SJCRH30 (cell line): ENCODE measurements at regions not wholly inside any gene's neighbourhood (a gene's known extent, or its start where the extent isn't known, plus 50 kb on each side); places are given as distances from the start of the nearest gene placed in this dataset.

ENCODE experiments used
- DNase-seq, 2 experiments: peaks; one replicate each; pipeline ENCODE4 v3.0.0-alpha.2; 2015 to 2020
- H3K27ac ChIP-seq: fragments of 250-450 bp; sonication (Bioruptor Pico); 2 replicates; pipeline ENCODE4 v1.5.1; 2020; ENCODE audit warnings: mild to moderate bottlenecking, moderate library complexity
- H3K27me3 ChIP-seq: fragments of 250-450 bp; sonication (Bioruptor Pico); 2 replicates; pipeline ENCODE4 v1.5.1; 2020; ENCODE audit warnings: mild to moderate bottlenecking, moderate library complexity
- H3K36me3 ChIP-seq: fragments of 250-450 bp; sonication (Bioruptor Pico); 2 replicates; pipeline ENCODE4 v1.5.1; 2020; ENCODE audit warnings: mild to moderate bottlenecking, moderate library complexity
- H3K4me1 ChIP-seq: fragments of 250-450 bp; sonication (Bioruptor Pico); 2 replicates; pipeline ENCODE4 v1.5.1; 2020; ENCODE audit warnings: mild to moderate bottlenecking, moderate library complexity
- H3K4me3 ChIP-seq: fragments of 250-450 bp; sonication (Bioruptor Pico); 2 replicates; pipeline ENCODE4 v1.5.1; 2020; ENCODE audit warnings: mild to moderate bottlenecking, moderate library complexity
- H3K9me3 ChIP-seq: fragments of 250-450 bp; sonication (Bioruptor Pico); replicated peaks from 2 replicates; pipeline ENCODE4 v1.5.1; 2020; ENCODE audit warnings: mild to moderate bottlenecking, moderate library complexity

GRCh38 chr1:2962541-2962940, 58.7 kb upstream of the ACTRT2 start:
- peaks cover 10% of the 10 kb centered on the region for H3K9me3 ChIP-seq
- H3K27ac ChIP-seq, result no peak overlapping the region
- no peak overlapping the region for H3K4me3 ChIP-seq
- no peak for DNase-seq
- H3K36me3 ChIP-seq, result no peaks in the 10 kb centered on the region
- no peaks in the 10 kb centered on the region for H3K4me1 ChIP-seq
- H3K27me3 ChIP-seq, result peaks cover 2% of the 10 kb centered on the region; the same call in 1 of the 2 replicates

- Histone ChIP-seq H3K27ac (no peak overlapping the region), H3K36me3 (no peaks in the 10 kb centered on the region), H3K4me3 (no peak overlapping the region), H3K27me3 (peaks cover 2% of the 10 kb centered on the region; the same call in 1 of the 2 replicates), H3K4me1 (no peaks in the 10 kb centered on the region), H3K9me3 (peaks cover 6% of the 10 kb centered on the region)
- no peak for DNase-seq
Measured at GRCh38 chr1:2962946-2963345, 58.3 kb upstream of the ACTRT2 start.

- DNase-seq, result no peak
- Histone ChIP-seq H3K27ac (no peak overlapping the region), H3K27me3 (peaks cover 10% of the 10 kb centered on the region; the same call in 1 of the 2 replicates), H3K36me3 (no peaks in the 10 kb centered on the region), H3K4me1 (peaks cover 9% of the 10 kb centered on the region; the same call in 1 of the 2 replicates), H3K9me3 (no peaks in the 10 kb centered on the region; the same call in 1 of the 2 replicates), H3K4me3 (no peak overlapping the region)
Measured at GRCh38 chr1:2965676-2966075, 55.6 kb upstream of the ACTRT2 start.

- H3K4me1 ChIP-seq, result peaks cover 9% of the 10 kb centered on the region; the same call in 1 of the 2 replicates
- H3K27me3 ChIP-seq, result peaks cover 13% of the 10 kb centered on the region; the same call in 1 of the 2 replicates
- H3K27ac ChIP-seq, result no peak overlapping the region
- no peak for DNase-seq
- no peak overlapping the region for H3K4me3 ChIP-seq
- H3K36me3 ChIP-seq, result no peaks in the 10 kb centered on the region
- no peaks in the 10 kb centered on the region; the same call in 1 of the 2 replicates for H3K9me3 ChIP-seq
Measured at GRCh38 chr1:2966449-2967328, 54.6 kb upstream of the ACTRT2 start.

DNA sequence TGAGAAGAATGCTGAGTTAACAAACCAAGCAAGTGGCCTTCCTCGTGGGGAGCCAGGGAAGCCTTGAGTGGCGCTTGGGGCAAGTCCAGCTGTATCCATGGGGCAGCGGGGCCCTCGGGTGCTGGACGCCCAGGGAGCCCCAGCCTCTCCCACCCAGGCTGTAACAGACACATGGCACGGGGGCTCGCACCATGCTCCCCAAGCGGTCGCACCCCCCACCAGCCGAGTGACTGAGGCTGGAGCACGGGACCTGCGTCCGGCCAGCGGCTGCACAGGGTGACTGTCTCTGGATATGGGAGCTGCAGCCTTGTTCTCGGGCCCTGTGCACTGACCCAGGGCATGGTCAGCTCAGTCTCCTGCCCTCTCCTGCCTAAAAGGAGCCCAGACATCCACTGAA, 53.9 kb upstream of the ACTRT2 start:
- H3K36me3 ChIP-seq, result no peaks in the 10 kb centered on the region
- peaks cover 13% of the 10 kb centered on the region; the same call in 1 of the 2 replicates for H3K27me3 ChIP-seq
- H3K4me1 ChIP-seq, result peaks cover 9% of the 10 kb centered on the region; the same call in 1 of the 2 replicates
- no peak overlapping the region for H3K27ac ChIP-seq
- no peak overlapping the region for H3K4me3 ChIP-seq
- H3K9me3 ChIP-seq, result no peaks in the 10 kb centered on the region; the same call in 1 of the 2 replicates
- no peak for DNase-seq

- Histone ChIP-seq H3K27ac (no peak overlapping the region), H3K27me3 (peaks cover 11% of the 10 kb centered on the region; the same call in 1 of the 2 replicates), H3K9me3 (no peaks in the 10 kb centered on the region; the same call in 1 of the 2 replicates), H3K4me1 (peaks cover 9% of the 10 kb centered on the region; the same call in 1 of the 2 replicates), H3K4me3 (no peak overlapping the region), H3K36me3 (no peaks in the 10 kb centered on the region)
- DNase-seq, result no peak
Measured at GRCh38 chr1:2967881-2968280, 53.4 kb upstream of the ACTRT2 start.

DNA sequence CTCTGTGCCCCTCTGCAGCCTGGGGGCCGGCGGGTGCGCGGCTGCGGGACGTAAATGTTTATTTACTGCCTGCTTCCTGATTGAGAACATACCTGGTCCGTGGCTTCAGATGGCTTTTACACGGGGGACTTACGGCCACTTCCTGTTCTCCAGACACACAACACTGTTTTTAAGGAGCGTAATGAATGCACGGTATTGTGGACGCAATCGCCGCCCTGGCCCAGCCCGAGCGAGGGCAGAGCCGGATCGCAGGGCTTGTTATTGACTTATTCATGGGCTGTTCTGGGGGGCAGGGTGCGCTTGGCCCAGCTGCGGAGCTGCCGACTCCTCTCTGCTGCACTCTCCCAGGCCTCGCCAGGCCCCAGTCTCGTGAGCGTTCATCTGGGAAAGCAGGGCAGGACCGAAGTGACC, 52.8 kb upstream of the ACTRT2 start:
- DNase-seq, result no peak
- H3K4me1 ChIP-seq, result peaks cover 9% of the 10 kb centered on the region; the same call in 1 of the 2 replicates
- peaks cover 11% of the 10 kb centered on the region; the same call in 1 of the 2 replicates for H3K27me3 ChIP-seq
- H3K4me3 ChIP-seq, result no peak overlapping the region
- H3K9me3 ChIP-seq, result no peaks in the 10 kb centered on the region; the same call in 1 of the 2 replicates
- no peak overlapping the region for H3K27ac ChIP-seq
- H3K36me3 ChIP-seq, result no peaks in the 10 kb centered on the region

DNA sequence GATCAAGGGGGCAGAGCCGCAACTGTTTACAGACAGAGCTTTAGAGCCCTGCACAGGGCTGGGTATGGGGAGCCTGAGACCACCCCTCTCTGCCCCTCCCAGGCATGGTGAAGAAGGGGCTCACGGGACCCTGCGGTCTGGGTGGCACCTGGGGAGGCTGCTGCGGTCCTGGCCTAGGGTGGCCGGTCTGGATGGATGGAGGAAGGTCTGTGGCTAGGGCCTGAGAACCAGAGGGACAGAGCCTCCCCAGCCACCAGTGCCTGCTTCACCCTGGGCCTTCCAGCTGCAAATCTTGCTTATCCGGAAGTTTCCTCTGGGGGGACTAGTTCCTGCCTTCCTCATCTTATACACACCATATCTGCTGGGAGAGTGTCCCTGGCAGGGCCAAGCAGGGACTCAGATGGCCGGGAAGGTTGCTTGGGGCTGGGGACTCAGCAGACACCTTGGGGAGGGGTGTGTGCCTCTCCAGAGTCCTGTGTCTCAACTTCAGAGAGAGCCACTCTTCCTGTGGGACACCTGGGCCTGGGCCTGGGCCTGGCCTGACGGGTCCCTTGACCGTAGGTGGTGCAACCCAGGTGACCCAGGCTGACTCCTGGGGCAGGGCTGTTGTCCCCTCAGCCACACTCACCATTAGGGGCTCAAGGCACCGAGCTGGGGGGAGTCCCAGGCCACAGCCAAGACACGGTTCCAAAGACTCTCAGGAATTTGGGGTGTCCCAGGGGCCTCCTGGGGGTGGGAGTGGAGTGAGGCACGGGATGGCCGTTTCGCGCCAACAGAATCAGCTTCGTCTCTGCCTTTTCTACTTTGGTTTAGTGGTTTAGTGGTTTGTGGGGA, 52.0 kb upstream of the ACTRT2 start:
- H3K4me3 ChIP-seq, result no peak overlapping the region
- no peaks in the 10 kb centered on the region; the same call in 1 of the 2 replicates for H3K9me3 ChIP-seq
- H3K27me3 ChIP-seq, result peaks cover 14% of the 10 kb centered on the region
- peaks cover 9% of the 10 kb centered on the region; the same call in 1 of the 2 replicates for H3K4me1 ChIP-seq
- no peaks in the 10 kb centered on the region for H3K36me3 ChIP-seq
- H3K27ac ChIP-seq, result no peak overlapping the region
- DNase-seq, result no peak

- Histone ChIP-seq H3K36me3 (no peaks in the 10 kb centered on the region), H3K27ac (no peak overlapping the region), H3K27me3 (peaks cover 14% of the 10 kb centered on the region), H3K4me3 (no peak overlapping the region), H3K9me3 (no peaks in the 10 kb centered on the region; the same call in 1 of the 2 replicates), H3K4me1 (peaks cover 9% of the 10 kb centered on the region; the same call in 1 of the 2 replicates)
- peak; percentile 57 to 67 for DNase-seq
Measured at GRCh38 chr1:2969845-2970291, 51.4 kb upstream of the ACTRT2 start.

DNA sequence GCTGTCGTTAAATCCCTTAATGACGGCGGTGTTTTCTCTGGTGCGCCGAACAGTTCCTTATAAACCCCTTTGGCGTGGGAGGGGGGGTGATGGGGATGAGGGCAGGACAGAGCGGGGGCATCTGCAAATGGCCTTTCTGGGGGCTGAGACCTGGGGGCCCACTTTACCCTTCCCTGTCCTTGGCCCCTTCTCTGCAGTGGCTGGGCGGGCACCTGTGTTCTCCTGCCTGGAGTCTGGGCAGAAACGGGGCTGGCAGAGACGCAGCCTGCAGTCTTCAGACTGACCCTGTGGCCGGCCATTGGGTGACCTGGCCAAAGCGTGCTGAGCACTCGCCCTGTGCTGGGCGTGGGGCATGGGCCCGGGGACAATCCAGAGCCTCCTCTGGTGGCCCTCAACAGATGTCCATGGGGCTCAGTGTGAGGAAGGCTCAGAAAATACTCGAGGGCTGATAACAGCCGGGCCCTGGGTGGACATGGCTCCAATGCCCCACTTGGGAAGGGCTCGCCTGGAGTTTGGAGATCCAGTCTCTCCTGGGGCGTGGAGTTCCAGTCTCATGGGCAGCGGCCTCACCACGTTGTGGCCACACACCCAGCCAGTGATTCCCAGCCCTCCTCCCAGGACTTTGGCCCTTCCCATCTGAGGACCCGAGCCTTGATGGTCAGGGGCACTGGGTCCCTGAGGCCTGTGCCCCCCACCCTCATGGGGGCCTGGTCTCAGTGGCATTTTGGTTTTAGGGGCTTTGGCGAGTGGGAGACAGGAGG, 50.8 kb upstream of the ACTRT2 start:
- no peak for DNase-seq
- Histone ChIP-seq H3K36me3 (no peaks in the 10 kb centered on the region), H3K9me3 (no peaks in the 10 kb centered on the region)

GRCh38 chr1:2971101-2971501, 50.2 kb upstream of the ACTRT2 start:
- Histone ChIP-seq H3K4me1 (peaks cover 9% of the 10 kb centered on the region; the same call in 1 of the 2 replicates), H3K27ac (no peak overlapping the region), H3K9me3 (no peaks in the 10 kb centered on the region), H3K27me3 (peaks cover 14% of the 10 kb centered on the region), H3K4me3 (no peak overlapping the region), H3K36me3 (no peaks in the 10 kb centered on the region)
- no peak for DNase-seq

More for the DNA sequence above, 50.8 kb upstream of the ACTRT2 start:
- Histone ChIP-seq H3K4me1 (peaks cover 9% of the 10 kb centered on the region; the same call in 1 of the 2 replicates), H3K27ac (no peak overlapping the region), H3K4me3 (no peak overlapping the region), H3K27me3 (peaks cover 14% of the 10 kb centered on the region)
